HFF-Myc (cell line): ENCODE measurements at regions not wholly inside any gene's neighbourhood (a gene's known extent, or its start where the extent isn't known, plus 50 kb on each side); places are given as distances from the start of the nearest gene placed in this dataset.

ENCODE experiments used
- DNase-seq: peaks from one replicate; pipeline ENCODE4 v3.0.0-alpha.2; 2011; ENCODE audit warnings: low read depth; ENCODE audit errors: extremely low read depth
- H3K4me3 ChIP-seq: replicated peaks from 2 replicates; pipeline ENCODE4 v1.5.1; 2011; ENCODE audit warnings: low read depth, mild to moderate bottlenecking, control low read depth, low read length
- CTCF ChIP-seq: IDR thresholded peaks from 2 replicates; pipeline ENCODE4 v1.5.1; 2012; ENCODE audit warnings: mild to moderate bottlenecking, low read depth, low read length, control low read depth; ENCODE audit errors: missing control alignments

GRCh38 chr6:23415819-23416427 is 710.1 kb upstream of the NRSN1 start:
- TF ChIP-seq CTCF: no peak
- H3K4me3 ChIP-seq: no peak overlapping the region
- DNase-seq: no peak

- no peak for TF ChIP-seq CTCF
- no peak for DNase-seq
- no peak overlapping the region for H3K4me3 ChIP-seq
Observed at GRCh38 chr6:23417133-23417532, 708.9 kb upstream of the NRSN1 start.

DNA sequence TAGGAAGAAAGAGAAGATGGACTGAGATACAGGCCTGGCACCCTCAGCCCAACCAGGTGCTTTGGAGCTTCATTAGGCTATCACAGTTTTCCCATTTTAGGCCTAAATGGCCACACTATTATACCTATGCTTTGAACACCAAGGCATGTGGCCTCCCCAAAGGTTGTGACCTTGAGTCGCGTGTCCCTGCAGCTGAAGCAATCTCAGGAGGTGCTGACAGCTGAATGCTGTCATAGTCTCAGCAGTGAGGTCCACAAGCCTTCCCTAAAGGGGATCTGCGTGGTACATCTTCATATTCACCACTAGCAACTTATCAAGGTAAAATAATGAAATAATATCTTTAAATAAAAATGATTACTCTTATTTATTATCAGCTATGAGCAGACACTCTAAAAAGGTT is 707.9 kb upstream of the NRSN1 start:
- no peak overlapping the region for H3K4me3 ChIP-seq
- no peak for DNase-seq
- no peak for TF ChIP-seq CTCF

DNA sequence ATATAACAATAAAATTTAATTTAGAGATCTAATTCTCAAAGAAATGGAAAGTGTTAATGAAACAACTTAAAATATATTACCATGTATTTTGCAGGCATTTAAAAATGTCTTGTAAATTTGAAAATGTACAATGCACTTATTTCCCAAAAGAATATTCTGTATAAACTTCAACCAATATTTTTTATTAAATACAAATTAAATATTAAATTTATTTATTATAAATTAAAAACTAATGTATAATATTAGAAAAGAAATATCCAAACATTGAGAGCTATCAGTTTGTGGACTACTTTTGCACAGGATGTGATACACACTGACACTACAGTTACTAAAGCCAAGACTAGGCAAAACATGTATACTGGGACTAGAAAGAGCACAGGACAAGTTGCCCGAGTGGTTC is 707.0 kb upstream of the NRSN1 start:
- no peak for TF ChIP-seq CTCF
- no peak for DNase-seq
- H3K4me3 ChIP-seq: no peak overlapping the region

- no peak for TF ChIP-seq CTCF
- H3K4me3 ChIP-seq: no peak overlapping the region
- no peak for DNase-seq
Observed at GRCh38 chr6:23420659-23421350, 705.2 kb upstream of the NRSN1 start.

- no peak overlapping the region for H3K4me3 ChIP-seq
- no peak for DNase-seq
- TF ChIP-seq CTCF: no peak
Observed at GRCh38 chr6:23424584-23424983, 701.4 kb upstream of the NRSN1 start.
